Ovary (tissue), 3 donors: ENCODE measurements at regions not wholly inside any gene's neighbourhood (a gene's known extent, or its start where the extent isn't known, plus 50 kb on each side); places are given as distances from the start of the nearest gene placed in this dataset.

Source experiments
- CTCF ChIP-seq, 3 donors: fragments of 450-650 bp in 2 of 3; fragments of 200-600 bp in 1 of 3; IDR thresholded peaks; one replicate each; pipeline versions ENCODE4 v1.5.1 to v1.8.0; 2016 to 2022; ENCODE audit warnings: antibody characterized with exemption in 3 of 3, mild to moderate bottlenecking in 1 of 3
- EP300 ChIP-seq: sonication (generic); formaldehyde crosslinking; IDR thresholded peaks from one replicate; pipeline ENCODE4 v1.6.1; 2017; ENCODE audit warnings: antibody characterized with exemption
- POLR2A ChIP-seq: fragments of 450-650 bp; IDR thresholded peaks from one replicate; pipeline ENCODE4 v1.6.1; 2017; ENCODE audit warnings: antibody characterized with exemption, mild to moderate bottlenecking, moderate library complexity
- donor health status: DM: no; HTN: no; CAD: no.

GRCh38 chr6:27630727-27631608, 158.1 kb upstream of the ZNF184 start:
- TF ChIP-seq POLR2A (no peak), CTCF (IDR thresholded peaks at IDR 0.05) (no peak), EP300 (no peak)
